HL-60 (cell line): ENCODE measurements at regions not wholly inside any gene's neighbourhood (a gene's known extent, or its start where the extent isn't known, plus 50 kb on each side); places are given as distances from the start of the nearest gene placed in this dataset.

Experiments
- DNase-seq, 2 experiments: peaks; one replicate each; pipeline ENCODE4 v3.0.0-alpha.2; 2010 to 2020; ENCODE audit warnings: low read depth in 1 of 2, low spot score in 1 of 2
- H3K27ac ChIP-seq: fragments of 250-450 bp; sonication (Bioruptor Pico); replicated peaks from 2 replicates; pipeline ENCODE4 v1.5.1; 2020; ENCODE audit warnings: mild to moderate bottlenecking, moderate library complexity
- H3K27me3 ChIP-seq: fragments of 250-450 bp; sonication (Bioruptor Pico); 2 replicates; pipeline ENCODE4 v1.5.1; 2021; ENCODE audit warnings: mild to moderate bottlenecking, moderate library complexity; ENCODE audit not compliant: insufficient read depth, poor library complexity, severe bottlenecking
- H3K4me3 ChIP-seq: replicated peaks from 2 replicates; pipeline ENCODE4 v1.5.1; 2011; ENCODE audit warnings: mild to moderate bottlenecking, control low read depth, low read length; ENCODE audit not compliant: insufficient read depth
- GABPA ChIP-seq: IDR thresholded peaks from 2 replicates; pipeline ENCODE4 v1.6.1; 2012; ENCODE audit warnings: low read depth
- POLR2AphosphoS5 ChIP-seq: IDR thresholded peaks from 2 replicates; pipeline ENCODE4 v1.6.1; 2012; ENCODE audit warnings: low read depth
- SPI1 ChIP-seq: IDR thresholded peaks from 2 replicates; pipeline ENCODE4 v1.6.1; 2012; ENCODE audit warnings: low read depth, mild to moderate bottlenecking, borderline replicate concordance
- TF ChIP-seq, protein P1 (sequence below): IDR thresholded peaks from 2 replicates; pipeline ENCODE4 v1.6.1; 2012; ENCODE audit warnings: low read depth; ENCODE audit not compliant: insufficient replicate concordance
- TF ChIP-seq, protein P2 (sequence below): IDR thresholded peaks from one replicate; pipeline ENCODE4 v1.5.1; 2011; ENCODE audit warnings: low read length, control low read depth, inconsistent platforms; ENCODE audit not compliant: insufficient read depth

DNA sequence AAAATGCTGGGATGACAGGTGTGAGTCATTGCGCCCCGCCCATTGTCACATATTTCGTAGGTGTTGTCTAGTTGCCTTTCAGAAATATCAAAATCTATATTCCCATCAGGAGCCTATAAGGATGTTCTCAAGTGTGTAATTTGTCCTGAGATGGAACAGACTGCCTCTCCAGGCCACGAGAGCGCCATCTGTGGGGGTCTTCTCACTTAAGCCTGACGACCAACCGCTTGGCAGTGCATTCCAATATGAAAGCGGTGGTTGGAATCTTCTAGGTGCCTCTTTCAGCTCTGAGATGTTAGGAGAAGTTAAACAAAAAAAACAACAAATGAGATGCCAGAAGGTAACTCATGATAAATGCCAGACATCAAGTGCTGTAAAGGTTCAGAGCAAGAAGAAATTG is 488.5 kb downstream of the QKI start:
- DNase-seq, result no peak
- H3K27me3 ChIP-seq, result no peaks in the 10 kb centered on the region
- H3K27ac ChIP-seq, result no peak overlapping the region
- TF ChIP-seq, protein P1, sequence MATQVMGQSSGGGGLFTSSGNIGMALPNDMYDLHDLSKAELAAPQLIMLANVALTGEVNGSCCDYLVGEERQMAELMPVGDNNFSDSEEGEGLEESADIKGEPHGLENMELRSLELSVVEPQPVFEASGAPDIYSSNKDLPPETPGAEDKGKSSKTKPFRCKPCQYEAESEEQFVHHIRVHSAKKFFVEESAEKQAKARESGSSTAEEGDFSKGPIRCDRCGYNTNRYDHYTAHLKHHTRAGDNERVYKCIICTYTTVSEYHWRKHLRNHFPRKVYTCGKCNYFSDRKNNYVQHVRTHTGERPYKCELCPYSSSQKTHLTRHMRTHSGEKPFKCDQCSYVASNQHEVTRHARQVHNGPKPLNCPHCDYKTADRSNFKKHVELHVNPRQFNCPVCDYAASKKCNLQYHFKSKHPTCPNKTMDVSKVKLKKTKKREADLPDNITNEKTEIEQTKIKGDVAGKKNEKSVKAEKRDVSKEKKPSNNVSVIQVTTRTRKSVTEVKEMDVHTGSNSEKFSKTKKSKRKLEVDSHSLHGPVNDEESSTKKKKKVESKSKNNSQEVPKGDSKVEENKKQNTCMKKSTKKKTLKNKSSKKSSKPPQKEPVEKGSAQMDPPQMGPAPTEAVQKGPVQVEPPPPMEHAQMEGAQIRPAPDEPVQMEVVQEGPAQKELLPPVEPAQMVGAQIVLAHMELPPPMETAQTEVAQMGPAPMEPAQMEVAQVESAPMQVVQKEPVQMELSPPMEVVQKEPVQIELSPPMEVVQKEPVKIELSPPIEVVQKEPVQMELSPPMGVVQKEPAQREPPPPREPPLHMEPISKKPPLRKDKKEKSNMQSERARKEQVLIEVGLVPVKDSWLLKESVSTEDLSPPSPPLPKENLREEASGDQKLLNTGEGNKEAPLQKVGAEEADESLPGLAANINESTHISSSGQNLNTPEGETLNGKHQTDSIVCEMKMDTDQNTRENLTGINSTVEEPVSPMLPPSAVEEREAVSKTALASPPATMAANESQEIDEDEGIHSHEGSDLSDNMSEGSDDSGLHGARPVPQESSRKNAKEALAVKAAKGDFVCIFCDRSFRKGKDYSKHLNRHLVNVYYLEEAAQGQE, result no peak
- TF ChIP-seq SPI1 (no peak), GABPA (no peak), POLR2AphosphoS5 (no peak)
- TF ChIP-seq, protein P2, sequence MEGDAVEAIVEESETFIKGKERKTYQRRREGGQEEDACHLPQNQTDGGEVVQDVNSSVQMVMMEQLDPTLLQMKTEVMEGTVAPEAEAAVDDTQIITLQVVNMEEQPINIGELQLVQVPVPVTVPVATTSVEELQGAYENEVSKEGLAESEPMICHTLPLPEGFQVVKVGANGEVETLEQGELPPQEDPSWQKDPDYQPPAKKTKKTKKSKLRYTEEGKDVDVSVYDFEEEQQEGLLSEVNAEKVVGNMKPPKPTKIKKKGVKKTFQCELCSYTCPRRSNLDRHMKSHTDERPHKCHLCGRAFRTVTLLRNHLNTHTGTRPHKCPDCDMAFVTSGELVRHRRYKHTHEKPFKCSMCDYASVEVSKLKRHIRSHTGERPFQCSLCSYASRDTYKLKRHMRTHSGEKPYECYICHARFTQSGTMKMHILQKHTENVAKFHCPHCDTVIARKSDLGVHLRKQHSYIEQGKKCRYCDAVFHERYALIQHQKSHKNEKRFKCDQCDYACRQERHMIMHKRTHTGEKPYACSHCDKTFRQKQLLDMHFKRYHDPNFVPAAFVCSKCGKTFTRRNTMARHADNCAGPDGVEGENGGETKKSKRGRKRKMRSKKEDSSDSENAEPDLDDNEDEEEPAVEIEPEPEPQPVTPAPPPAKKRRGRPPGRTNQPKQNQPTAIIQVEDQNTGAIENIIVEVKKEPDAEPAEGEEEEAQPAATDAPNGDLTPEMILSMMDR, result no peak
- no peak overlapping the region for H3K4me3 ChIP-seq

DNA sequence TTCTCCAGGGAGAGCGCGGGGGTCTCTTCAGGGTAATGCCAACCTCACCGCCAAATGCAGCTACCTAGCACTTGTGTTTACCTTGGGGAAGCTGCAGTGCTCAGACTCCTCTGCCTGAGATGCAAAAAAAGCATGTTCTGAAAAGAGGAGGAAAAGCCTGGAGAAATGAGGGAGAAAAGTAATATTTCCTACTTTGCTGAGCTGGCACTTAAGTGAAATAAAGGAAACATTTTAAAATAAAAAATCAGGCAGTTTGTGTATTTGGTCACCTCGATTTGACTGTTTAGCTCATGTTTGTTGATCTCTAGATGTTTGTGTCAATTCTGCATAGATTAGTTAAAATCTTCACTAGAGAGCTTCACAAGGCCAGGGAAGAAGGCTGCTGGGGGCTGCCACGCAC is 487.2 kb downstream of the QKI start:
- TF ChIP-seq, protein P1, result no peak
- TF ChIP-seq SPI1 (no peak), GABPA (no peak), POLR2AphosphoS5 (no peak)
- TF ChIP-seq, protein P2, result no peak
- no peak for DNase-seq

DNA sequence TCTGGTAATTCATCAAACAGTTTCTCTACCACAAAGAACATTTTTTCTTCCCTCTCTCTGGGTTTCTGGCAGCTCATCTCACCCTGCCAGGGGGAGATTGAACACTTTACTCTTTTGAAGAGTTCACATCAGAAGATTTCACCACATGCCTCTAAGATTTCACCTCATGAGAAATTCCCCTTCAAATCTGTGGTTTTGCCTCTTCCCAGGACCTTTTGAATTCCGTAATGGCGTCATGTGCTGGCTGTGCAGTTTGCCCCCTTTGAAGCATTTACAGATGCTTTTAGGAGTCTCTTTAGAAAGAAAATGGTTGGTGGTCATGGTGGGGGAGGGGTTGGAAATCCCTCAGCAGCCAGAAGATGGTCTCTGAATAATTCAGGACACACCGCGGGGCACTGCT is 486.1 kb downstream of the QKI start:
- DNase-seq, result no peak
- H3K4me3 ChIP-seq, result no peak overlapping the region
- H3K27me3 ChIP-seq, result no peaks in the 10 kb centered on the region
- no peak overlapping the region for H3K27ac ChIP-seq
- TF ChIP-seq GABPA (no peak), POLR2AphosphoS5 (no peak), SPI1 (no peak)
- TF ChIP-seq, protein P2, result no peak
- TF ChIP-seq, protein P1, result no peak

More for the DNA sequence above, 487.2 kb downstream of the QKI start:
- Histone ChIP-seq H3K4me3 (no peak overlapping the region), H3K27me3 (no peaks in the 10 kb centered on the region), H3K27ac (no peak overlapping the region)
